ENCODE measurements at regions not wholly inside any gene's neighbourhood (a gene's known extent, or its start where the extent isn't known, plus 50 kb on each side); places are given as distances from the start of the nearest gene placed in this dataset.

DNA sequence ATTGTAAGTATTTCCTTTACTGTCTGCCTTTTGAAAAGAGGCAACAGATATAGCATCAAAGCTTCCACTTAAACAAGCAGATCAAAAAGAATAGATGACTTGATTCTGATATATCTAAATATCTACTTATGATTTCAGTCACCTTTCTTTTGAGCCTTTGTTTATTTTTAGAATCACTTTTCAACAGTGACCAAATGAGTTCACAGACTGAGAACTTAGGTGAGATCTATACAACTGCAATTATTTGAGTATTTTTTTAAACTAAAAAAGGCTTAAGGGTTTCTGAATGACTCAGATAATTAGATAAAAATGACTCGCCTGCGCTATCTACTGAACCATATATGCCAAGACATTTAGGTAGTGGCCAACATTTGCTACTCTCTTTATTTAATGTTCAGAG, 166.7 kb upstream of the KCNIP4 start:
- DNase-seq (ENCODE audit: low spot score) = no peak

DNA sequence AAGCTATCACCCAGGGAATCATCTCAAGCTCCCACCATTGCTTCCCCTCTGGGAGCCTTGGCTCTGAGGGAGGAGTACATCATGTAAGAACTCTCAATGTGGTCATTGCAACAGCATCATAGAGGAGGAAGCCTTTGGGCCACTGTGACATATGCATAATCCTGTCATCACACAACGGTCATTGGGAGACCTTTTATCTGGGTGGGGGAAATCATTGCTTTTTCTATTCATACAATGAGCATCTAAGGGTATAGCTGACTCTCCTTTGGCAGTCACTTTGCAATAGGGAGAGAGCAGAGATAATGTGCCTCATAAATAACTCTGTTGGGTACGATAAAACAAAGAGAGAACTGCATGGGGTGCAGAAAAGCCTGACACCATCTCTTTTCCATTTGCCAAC, 155.2 kb upstream of the KCNIP4 start:
- DNase-seq (ENCODE audit: low spot score) = no peak

DNA sequence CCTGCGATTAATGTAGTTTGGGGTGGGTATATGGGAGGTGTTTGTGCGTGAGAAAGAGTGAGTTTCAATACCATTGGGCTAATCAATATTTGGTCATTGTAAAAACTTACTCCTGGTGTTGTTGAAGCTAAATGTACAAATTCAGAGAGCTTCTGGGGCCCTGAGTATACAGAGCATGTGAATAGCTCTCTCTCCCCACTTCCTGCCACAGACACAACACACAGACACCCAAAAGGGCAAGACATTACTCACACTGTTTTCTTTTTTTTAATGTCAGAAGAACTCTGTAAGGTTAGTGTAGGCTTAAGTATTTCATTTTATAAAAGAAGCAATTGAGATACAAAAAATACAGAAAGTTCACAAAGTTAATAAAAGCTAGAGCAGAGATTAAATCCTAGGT, 151.3 kb upstream of the KCNIP4 start:
- no peak for DNase-seq (ENCODE audit: low spot score)

DNA sequence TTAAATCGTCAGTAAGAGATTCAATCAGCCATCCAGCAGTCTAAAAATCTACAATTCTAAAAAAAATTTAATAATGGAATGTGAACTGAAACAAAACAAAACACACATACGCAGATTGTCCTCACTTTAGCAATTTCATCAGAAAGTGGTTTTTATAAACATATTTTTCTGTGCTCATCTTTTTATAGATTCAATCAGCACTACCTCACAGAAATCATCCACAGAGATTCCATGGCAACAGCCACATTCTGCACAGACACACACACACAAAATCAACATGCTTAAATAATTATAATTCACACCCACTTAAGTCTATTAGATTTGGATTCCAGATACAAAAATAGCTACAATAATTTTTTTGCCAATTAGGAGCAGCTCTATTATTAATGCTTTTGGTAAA, 149.0 kb upstream of the KCNIP4 start:
- no peak for DNase-seq (ENCODE audit: low spot score)

DNA sequence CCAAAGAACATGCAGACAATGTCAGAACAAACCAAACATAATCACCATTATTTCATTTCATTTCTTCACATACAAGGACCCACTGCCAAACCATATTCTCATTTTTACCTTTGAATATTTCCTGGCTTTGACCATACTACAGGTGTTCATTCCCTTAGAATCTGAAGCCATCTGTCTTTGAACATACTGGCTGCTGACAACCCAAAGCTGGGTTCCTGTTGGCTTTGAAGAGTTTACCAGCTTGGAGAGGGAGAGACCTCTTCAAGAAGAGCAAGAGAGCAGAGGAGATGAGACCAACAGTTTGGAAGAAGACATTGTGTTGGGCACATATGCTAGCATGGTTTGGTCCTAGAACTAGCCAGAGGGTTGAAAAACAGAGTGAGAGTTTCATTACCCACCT, 145.6 kb upstream of the KCNIP4 start:
- no peak for DNase-seq (ENCODE audit: low spot score)

DNA sequence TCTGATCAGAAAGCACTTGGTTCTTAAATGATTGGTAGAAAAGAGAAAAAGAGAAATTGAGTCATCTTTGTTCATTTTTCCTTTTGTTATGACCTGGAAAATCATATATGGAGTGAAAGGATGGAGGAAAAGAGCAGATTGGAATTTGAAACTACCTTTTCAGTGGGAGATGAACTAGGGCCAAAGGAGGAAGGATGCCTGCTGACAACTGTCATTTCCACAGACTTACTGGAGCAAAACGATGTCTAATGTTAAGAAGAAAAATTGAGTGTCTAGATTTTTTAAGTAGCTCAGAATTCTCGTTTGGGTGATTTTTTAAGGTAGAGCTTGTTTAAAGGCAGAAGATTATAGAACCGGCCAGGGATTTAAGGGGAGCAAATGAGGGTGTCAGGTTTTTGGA, 144.6 kb upstream of the KCNIP4 start:
- no peak for DNase-seq (ENCODE audit: low spot score)

DNA sequence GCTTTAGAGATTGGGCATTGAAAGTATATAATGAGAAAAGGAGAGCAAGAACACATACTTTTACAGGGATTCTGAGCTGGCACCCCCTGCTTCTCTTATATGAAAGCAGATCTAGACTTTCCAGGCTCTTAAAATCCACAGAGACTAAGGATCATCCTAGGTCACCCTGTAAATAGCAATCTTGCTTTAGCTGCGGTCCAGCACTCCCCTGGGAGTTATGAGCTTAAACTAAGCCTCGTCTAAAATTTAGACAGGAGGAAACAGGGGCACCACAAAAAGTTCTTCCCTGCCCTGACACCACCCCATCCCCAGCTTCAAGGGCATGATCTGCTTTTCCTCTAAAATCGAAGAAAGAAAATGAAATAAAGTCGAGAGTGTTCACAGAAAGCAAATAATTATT, 143.3 kb upstream of the KCNIP4 start:
- DNase-seq (ENCODE audit: low spot score) = no peak

DNA sequence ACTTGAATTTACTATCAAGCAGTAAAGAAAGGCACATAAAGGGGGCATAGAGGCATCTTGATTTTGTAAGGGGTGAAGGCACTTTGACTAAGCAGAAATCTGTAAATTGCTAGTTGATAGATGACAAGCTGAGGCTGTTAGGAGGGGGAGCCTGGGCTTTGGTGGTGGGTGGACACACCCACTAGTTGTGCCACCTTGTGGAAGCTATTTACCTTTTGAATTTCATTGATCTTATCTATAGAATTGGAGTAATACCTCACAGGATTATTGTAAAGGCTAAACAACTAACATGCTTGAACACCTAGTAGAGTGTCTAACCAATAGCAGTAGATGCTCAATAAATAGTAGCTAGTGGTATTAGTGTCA, 142.8 kb upstream of the KCNIP4 start:
- no peak for DNase-seq (ENCODE audit: low spot score)

DNA sequence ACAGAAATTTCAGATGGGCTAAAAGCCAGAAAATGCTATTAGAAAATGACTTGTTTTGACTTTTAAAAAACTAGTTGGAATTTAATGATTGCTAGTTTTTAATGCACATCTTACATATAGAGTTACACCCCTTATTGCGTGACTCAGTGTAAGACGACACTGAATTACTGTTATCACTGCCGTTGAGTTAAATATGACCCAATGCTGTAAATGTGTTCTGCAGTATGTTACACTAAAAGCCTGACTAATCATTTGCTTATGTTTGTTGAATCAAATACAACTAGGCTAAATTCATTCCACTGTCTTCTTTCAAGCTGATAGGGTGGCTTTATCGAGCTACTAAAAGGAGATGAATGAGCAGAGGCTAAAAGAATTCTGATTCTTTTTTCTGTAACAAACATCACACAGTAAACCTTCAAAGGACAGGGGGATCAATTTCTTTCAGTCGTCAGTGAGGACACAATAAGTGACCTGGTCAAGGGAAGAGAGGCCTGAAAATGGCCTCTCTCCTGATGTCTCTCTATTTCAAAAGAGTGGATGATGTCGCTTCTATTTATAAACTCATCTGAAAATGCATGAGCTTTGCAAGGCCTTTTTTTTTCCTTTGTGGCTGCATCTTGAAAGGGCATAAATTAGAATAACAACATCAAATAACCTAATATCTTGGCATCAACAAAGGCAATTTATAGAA, 142.2 kb upstream of the KCNIP4 start:
- DNase-seq (ENCODE audit: low spot score) = no peak

DNA sequence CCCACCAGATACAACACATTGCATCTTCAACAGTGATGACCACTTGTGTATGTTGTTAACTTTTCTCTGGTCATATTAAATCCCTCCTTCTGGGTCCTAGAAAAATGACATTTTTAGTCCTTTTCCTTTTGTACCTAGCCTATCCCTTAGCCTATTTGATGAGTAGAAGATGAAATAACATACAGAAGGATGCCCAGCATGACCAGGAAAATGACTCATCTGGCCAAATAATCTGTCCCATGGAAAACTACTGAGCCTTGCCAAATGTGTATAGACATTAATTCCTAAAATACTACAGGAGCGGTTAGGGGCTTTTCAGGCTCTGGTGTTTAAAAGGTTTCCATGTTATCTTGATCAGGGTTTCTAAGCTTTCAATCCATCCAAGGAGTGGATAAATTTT, 129.0 kb upstream of the KCNIP4 start:
- no peak for DNase-seq (ENCODE audit: low spot score)

DNA sequence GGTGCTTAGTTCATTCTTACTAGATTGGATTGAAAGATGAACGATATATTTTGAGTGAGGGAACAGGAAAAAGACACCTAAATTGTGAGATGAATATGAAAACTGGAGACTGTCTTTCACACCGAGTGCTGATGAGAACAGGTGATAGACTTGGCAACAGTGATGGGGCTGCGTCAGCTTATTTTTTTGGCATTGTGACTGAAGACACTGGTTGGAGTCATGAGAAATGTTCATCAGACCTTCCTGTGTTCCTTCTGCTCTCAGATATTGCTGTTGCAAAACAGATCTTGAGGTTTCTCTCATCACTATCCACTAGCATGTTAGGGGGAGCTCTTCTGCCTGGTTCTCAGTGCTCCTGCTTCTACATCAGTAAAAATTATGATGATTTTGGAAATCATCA, 124.2 kb upstream of the KCNIP4 start:
- no peak for DNase-seq (ENCODE audit: low spot score)

DNA sequence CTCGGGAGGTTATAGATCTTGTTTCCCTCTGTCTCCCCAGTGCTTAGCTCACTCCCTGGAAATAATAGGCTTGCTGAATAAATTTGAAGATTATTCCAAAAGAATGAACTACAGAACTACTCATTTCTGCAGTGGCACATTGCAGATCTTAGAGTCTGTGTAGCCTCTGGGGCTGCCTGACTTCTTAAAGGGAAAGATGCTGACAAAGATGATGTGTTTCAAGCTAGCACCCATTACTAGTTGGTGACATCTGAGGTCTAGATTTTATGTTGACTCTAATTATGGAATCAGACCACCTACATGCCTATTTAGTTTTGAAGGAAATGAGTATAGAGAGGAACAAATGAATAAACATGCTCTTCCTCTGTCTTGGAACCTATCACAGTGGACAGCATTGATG, 123.7 kb upstream of the KCNIP4 start:
- no peak for DNase-seq (ENCODE audit: low spot score)

DNA sequence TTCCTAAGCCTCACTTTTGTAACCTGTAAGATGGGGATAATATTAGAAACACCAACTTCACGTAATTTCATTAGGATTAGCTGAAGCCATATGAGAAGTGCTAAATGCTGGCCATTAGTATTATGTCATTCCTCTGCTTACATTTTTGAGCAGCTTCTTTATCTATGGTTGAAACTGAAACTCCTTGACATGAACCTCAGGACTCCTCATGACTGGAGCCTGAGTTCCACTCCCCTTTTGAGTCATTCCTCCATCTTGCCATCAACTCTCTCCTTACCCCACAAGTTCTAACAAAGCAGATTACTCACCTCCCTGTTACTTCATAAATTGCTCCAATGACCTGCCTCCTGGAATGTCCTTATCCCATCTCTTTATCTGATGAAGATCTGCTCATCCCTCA, 123.2 kb upstream of the KCNIP4 start:
- no peak for DNase-seq (ENCODE audit: low spot score)

DNA sequence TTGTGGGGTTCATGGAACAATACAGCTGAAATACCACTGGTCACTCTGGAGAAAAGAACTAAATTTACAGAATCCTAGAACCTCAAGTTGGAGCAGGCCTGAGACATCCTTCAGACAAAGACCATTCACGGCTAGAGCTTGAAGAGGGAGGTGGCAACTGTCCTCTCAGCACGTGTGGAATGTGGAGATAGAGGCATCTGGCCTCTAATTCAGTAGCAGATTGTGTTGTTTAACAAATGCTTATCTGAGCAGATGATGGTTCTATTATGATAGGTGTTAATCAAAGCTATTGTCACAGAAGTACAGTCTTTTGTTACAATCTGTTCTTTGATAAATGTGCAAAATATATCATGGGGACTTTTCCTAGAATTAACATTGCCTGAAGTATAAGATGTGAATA, 121.7 kb upstream of the KCNIP4 start:
- DNase-seq (ENCODE audit: low spot score) = no peak

DNA sequence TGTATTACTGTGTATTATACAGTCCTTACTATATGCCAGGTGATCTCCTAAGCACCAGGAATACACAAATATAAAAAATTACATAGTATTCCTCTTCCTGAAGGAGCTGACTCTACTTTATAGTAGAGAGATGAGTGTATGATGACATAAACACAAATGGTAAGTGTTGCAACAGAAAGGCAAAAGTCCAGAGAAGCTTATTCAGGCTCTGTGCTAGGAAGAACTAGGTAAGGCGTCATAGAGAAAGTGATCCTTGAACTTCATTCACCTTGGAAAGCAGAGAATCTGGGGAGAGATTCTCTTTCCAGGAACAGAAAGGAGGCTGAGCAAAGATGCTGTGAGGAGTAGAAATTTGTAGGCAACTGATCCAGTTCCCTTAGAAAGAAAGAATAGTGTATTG, 115.0 kb upstream of the KCNIP4 start:
- DNase-seq (ENCODE audit: low spot score) = no peak

DNA sequence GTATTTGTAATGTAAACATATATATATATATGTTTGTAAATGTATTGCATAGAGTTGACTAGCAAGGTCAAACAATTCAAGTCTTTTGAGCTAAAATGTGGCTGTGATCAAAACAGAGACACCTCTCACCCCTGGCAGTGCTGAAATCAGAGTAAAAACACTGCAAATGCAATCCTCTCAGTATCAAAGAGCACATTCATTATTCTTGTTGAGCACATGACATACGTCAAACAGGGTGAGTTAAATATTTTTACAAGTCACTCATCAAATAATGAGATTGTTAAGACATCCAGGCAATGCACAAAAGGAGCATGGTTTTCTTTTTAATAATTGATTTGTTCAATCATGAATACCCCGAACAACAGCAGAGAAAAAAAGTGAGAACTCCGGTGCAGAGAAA, 114.1 kb upstream of the KCNIP4 start:
- no peak for DNase-seq (ENCODE audit: low spot score)

DNA sequence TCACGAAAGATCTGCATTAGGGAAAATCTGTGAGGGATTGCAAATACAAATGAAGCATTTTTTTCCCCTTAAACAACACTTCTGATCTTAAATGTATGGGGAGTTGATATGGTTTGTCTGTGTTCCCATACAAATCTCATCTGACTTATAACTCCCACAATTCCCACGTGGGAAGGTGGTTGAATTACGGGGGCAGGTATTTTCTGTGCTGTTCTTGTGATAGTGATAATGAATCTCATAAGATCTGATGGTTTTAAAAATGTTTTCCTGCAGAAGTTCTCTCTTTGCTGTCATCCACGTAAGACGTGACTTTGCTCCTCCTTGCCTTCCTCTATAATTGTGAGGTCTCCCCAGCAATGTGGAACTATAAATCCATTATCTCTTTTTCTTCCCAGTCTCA, 107.4 kb upstream of the KCNIP4 start:
- no peak for DNase-seq (ENCODE audit: low spot score)

DNA sequence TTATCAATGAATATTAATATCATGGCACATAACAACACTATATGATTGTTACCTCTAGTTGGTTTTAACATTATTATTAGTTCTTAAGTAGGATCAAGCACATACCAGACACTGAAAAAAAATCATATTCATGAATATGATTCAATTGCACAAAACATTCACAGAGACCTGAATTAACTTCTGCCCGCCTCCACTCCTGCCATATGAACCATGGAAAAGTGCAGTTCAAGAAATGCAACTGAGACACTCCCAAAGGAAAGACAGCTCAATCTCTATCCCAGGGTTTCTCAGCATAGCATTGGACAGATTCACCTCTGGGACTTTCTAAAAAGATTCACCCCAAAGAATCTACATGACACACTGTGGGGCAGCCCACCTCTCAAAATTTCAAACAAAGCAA, 103.5 kb upstream of the KCNIP4 start:
- no peak for DNase-seq (ENCODE audit: low spot score)

DNA sequence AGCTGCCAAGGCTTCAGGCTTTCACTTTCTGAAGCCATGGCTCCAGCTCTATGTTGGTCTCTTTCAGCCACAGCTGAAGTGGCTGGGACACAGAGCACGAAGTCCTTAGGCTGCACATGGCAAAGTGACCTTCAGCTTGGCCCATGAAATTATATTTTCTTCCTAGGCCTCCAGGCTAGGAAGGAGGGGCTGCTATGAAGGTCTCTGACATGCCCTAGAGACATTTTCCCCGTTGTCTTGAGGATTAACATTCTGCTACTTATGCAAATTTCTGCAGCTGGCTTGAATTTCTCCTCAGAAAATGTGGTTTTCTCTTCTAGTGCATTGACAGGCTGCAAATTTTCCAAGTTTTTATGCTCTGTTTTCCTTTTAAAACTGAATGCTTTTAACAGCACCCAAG, 99.8 kb upstream of the KCNIP4 start:
- DNase-seq (ENCODE audit: low spot score) = no peak

DNA sequence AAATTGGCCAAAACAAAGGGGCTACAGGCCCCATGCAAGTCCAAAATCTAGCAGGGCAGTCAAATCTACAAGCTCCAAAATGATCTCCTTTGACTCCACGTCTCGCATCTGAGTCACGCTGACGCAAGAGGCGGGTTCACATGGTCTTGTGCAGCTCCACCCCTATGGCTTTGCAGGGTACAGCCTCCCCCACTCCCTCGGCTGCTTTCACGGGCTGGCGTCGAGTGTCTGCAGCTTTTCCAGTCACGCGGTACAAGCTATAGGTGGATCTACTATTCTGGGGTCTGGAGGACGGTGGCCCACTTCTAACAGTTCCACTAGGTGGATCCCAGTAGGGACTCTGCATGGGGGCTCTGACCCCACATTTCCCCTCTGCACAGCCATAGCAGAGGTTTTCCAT, 99.2 kb upstream of the KCNIP4 start:
- DNase-seq (ENCODE audit: low spot score) = no peak

DNA sequence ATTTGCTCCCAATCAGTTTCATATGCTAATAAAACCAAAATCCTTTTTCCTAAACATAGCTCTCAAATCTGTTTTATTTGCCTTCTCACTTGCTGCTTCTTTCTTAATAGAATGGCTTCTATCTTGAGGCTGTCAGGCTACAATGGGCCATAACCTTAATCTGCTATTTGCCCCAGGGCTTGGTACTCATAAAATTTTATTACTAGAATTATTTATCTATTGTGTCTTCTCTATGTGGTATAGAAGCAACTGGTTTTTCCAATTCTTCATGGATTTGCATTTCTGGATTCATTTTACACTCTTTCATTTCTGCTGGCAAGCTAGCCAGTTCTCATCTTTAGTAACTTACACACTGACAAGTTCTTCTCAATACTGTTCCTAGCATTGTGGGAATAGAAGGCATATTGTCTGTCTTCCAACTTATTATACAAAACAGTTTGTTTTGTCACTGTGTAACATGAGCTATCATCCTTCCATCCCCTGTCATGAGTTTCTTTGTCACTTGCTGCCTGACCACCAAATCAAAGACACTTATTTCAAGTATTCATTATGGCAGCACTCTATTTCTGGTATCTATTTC, 96.6 kb upstream of the KCNIP4 start:
- no peak for DNase-seq (ENCODE audit: low spot score)

DNA sequence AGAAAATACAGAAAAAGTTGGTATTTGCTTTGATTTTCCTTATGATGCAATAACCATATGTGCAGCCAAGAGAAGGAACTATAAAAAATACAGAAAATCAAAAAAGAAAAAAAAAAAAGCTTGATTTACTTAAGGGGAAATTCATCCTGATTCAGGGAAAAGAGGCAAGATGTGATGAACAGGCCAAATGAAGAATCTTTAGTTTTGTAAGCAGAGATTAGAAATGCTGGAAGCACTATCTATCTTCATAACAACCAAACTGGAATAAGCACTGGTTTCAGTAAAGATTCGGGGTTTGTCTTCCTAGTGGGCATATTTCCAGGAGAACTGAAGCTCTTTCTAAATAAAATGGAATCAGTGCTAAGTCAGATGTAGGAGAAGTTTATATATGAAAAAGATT, 82.9 kb upstream of the KCNIP4 start:
- DNase-seq (ENCODE audit: low spot score) = no peak

DNA sequence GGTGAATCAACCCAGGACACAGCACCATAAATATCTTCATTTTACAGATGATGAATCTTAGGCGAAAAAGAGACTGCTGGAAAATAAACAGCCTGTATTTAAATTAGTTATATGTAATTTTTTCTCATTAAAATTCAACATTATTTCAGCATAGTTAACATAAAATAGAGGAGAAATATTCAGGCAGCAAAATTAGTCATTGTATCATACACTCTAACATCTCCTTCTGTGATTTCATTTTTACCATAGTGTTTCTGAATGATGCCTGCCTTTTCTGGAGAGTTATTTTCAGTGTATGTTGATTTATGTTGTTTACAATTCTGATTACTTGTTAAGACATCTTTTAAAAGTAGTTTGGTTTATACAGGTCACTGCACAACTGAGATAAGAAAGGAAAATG, 82.3 kb upstream of the KCNIP4 start:
- DNase-seq (ENCODE audit: low spot score) = no peak

DNA sequence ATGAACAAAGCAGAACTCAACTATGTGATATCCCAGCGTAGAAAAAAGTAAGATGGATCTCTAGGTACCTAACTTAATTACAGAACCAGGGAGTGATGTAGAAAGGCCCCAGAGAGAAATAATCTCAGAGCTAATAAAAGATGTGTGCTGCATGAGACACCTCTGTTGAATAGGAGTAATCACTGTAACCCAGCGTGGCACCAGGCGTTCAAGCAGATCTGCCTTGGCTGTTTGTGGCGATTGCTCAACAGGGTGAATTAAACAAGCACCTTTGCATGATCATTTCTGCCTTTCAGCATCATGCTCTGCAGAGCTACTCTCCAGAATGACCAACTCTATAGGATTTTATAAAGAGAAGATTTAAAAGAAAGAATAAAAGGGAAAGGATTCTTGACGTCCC, 81.7 kb upstream of the KCNIP4 start:
- no peak for DNase-seq (ENCODE audit: low spot score)
